ENCODE measurements at regions not wholly inside any gene's neighbourhood (a gene's known extent, or its start where the extent isn't known, plus 50 kb on each side); places are given as distances from the start of the nearest gene placed in this dataset.

DNA sequence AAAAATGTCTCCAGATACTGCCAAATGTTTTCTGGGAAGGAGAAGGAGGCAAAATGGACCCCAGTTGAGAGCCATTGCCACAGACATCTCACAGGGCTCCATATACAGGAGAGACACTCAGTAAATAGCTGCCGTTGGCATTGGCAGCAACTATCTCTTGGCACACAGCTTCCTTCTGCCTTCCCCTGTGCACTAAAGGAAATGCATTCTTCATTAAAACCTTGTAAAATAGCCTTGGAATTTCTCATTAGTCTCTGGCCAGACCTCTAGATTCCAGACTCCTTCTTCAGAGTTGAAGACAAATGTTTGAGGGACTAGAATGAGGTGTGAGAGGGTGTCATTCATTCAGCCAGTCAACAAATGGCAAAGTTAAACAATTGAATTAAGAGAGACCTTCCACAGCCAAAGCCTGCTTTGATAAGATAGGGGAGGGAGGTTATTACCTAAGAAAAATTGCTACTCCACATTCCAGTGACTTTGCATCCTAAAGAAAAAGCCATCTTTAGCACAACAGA is 223.9 kb upstream of the HS3ST3A1 start:
- Mint-ChIP-seq H3K9me3 (ENCODE audit: unreplicated experiment) (no peaks in the 10 kb centered on the region), H3K4me3 (ENCODE audit: unreplicated experiment) (no peak overlapping the region), H3K27ac (ENCODE audit: unreplicated experiment) (no peak overlapping the region), H3K36me3 (ENCODE audit: unreplicated experiment) (no peaks in the 10 kb centered on the region), H3K4me1 (ENCODE audit: low read depth, unreplicated experiment) (peaks cover 2% of the 10 kb centered on the region), H3K27me3 (ENCODE audit: unreplicated experiment) (no peaks in the 10 kb centered on the region)
- no peak for DNase-seq
- TF ChIP-seq, protein P1, sequence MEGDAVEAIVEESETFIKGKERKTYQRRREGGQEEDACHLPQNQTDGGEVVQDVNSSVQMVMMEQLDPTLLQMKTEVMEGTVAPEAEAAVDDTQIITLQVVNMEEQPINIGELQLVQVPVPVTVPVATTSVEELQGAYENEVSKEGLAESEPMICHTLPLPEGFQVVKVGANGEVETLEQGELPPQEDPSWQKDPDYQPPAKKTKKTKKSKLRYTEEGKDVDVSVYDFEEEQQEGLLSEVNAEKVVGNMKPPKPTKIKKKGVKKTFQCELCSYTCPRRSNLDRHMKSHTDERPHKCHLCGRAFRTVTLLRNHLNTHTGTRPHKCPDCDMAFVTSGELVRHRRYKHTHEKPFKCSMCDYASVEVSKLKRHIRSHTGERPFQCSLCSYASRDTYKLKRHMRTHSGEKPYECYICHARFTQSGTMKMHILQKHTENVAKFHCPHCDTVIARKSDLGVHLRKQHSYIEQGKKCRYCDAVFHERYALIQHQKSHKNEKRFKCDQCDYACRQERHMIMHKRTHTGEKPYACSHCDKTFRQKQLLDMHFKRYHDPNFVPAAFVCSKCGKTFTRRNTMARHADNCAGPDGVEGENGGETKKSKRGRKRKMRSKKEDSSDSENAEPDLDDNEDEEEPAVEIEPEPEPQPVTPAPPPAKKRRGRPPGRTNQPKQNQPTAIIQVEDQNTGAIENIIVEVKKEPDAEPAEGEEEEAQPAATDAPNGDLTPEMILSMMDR (IDR thresholded peaks at IDR 0.05; ENCODE audit: partially characterized antibody, unreplicated experiment): no peak

DNA sequence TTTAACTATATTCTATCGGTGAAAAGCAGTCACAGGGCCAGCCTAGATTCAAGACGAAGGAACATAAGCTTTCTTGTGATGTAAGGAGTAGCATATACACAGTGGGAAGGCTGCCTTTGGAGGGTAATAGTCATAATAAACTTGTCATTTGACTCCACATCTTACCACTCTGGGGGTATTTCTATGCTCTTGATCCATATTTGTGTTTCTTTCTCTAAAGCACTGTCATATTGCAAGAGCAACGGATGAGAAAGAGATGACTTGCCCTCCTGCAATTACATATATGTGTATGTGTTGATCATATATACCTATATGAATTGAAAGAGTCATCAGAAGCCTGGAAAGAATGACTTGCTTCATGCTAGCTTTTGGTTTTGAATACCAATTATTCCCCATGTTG is 225.4 kb upstream of the HS3ST3A1 start:
- Mint-ChIP-seq H3K9me3 (ENCODE audit: unreplicated experiment) (no peaks in the 10 kb centered on the region), H3K36me3 (ENCODE audit: unreplicated experiment) (peaks cover 1% of the 10 kb centered on the region), H3K4me3 (ENCODE audit: unreplicated experiment) (no peak overlapping the region), H3K4me1 (ENCODE audit: low read depth, unreplicated experiment) (peaks cover 2% of the 10 kb centered on the region), H3K27ac (ENCODE audit: unreplicated experiment) (no peak overlapping the region), H3K27me3 (ENCODE audit: unreplicated experiment) (no peaks in the 10 kb centered on the region)
- no peak for DNase-seq
- TF ChIP-seq, protein P1 (IDR thresholded peaks at IDR 0.05; ENCODE audit: partially characterized antibody, unreplicated experiment): no peak

DNA sequence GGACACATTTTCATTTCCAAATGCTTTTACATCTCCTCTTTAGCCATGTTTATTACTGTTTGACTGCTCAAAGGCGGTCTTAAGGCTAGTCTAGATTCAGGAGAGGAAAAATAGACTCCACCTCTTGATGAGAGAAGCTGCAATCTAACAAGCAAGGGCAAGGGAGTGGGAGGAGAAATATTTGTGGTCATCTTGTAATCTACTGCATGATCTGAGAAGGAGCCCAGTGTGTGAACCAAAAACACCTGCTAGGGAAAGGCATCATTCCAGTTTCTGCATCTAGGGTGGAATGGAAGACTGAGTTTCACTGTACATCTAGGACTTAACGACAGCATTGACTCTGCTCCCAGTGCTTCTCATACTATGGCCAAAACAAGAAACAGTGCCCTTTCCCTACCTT is 232.2 kb upstream of the HS3ST3A1 start:
- H3K9me3 Mint-ChIP-seq (ENCODE audit: unreplicated experiment): peaks cover 4% of the 10 kb centered on the region
- TF ChIP-seq, protein P1 (IDR thresholded peaks at IDR 0.05; ENCODE audit: partially characterized antibody, unreplicated experiment): no peak

DNA sequence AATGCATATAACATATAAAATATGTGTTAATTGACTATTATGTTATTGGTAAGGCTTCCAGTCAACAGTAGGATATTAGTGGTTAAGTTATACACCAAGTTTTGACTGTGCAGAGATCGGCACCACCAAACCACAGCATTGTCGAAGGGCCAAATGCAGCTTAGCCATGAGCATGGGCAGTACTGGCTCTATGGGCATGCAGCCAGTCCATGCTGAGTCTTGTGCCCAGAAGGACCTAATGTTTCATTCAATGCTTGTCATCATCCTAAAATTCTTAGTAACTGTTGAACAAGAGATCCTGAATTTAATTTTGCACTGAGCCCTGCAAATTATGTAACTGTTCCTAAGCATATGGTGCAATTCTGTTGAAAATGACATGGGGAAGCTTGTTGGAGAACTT is 233.4 kb upstream of the HS3ST3A1 start:
- no peak overlapping the region for H3K27ac Mint-ChIP-seq (ENCODE audit: unreplicated experiment)
- no peak overlapping the region for H3K4me3 Mint-ChIP-seq (ENCODE audit: unreplicated experiment)
- DNase-seq: no peak
- H3K9me3 Mint-ChIP-seq (ENCODE audit: unreplicated experiment): peaks cover 4% of the 10 kb centered on the region
- H3K4me1 Mint-ChIP-seq (ENCODE audit: low read depth, unreplicated experiment): peaks cover 1% of the 10 kb centered on the region
- H3K36me3 Mint-ChIP-seq (ENCODE audit: unreplicated experiment): peaks cover 6% of the 10 kb centered on the region
- TF ChIP-seq, protein P1 (IDR thresholded peaks at IDR 0.05; ENCODE audit: partially characterized antibody, unreplicated experiment): no peak
- H3K27me3 Mint-ChIP-seq (ENCODE audit: unreplicated experiment): no peaks in the 10 kb centered on the region

More for the DNA sequence above, 232.2 kb upstream of the HS3ST3A1 start:
- H3K36me3 Mint-ChIP-seq (ENCODE audit: unreplicated experiment): peaks cover 6% of the 10 kb centered on the region
- no peak overlapping the region for H3K27ac Mint-ChIP-seq (ENCODE audit: unreplicated experiment)
- no peaks in the 10 kb centered on the region for H3K4me1 Mint-ChIP-seq (ENCODE audit: low read depth, unreplicated experiment)
- no peak overlapping the region for H3K4me3 Mint-ChIP-seq (ENCODE audit: unreplicated experiment)
- DNase-seq: no peak
- no peaks in the 10 kb centered on the region for H3K27me3 Mint-ChIP-seq (ENCODE audit: unreplicated experiment)

DNA sequence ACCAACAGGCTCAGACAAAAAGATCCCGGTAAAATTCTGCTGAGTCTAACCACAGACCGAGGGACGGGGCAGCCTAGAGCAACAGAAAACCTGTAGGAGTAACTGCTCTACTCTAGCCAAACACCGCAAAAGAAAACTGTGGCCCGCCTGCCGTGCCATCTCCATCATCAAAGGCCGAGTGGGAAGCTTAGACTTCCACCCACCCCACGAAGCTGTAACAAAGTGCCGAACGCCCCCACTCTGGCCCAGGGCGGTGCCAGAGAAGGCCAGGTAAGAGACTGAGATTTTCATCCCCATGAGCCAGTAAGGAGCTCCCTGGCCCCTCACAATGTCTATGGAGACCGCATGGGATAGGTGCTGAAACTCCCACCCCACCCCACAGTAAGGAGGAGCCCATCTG is 231.9 kb upstream of the COX10 start:
- H3K27ac Mint-ChIP-seq (ENCODE audit: unreplicated experiment): no peak overlapping the region
- H3K36me3 Mint-ChIP-seq (ENCODE audit: unreplicated experiment): peaks cover 2% of the 10 kb centered on the region
- H3K27me3 Mint-ChIP-seq (ENCODE audit: unreplicated experiment): no peaks in the 10 kb centered on the region
- peaks cover 5% of the 10 kb centered on the region for H3K9me3 Mint-ChIP-seq (ENCODE audit: unreplicated experiment)
- TF ChIP-seq, protein P1 (IDR thresholded peaks at IDR 0.05; ENCODE audit: partially characterized antibody, unreplicated experiment): no peak
- no peak for DNase-seq
- no peak overlapping the region for H3K4me3 Mint-ChIP-seq (ENCODE audit: unreplicated experiment)
- H3K4me1 Mint-ChIP-seq (ENCODE audit: low read depth, unreplicated experiment): peaks cover 2% of the 10 kb centered on the region
